Smooth muscle cell (in vitro differentiated cells): ENCODE measurements at regions not wholly inside any gene's neighbourhood (a gene's known extent, or its start where the extent isn't known, plus 50 kb on each side); places are given as distances from the start of the nearest gene placed in this dataset.

Source experiments
- DNase-seq: peaks from one replicate; lab custom pipeline; 2025; ENCODE audit not compliant: unreplicated experiment; lab: John Stamatoyannopoulos, UW
- H2AFZ ChIP-seq: fragments of 200-600 bp; sonication (generic); 2 replicates; pipeline ENCODE4 v1.6.0; 2016; ENCODE audit warnings: antibody characterized with exemption, low read depth, mild to moderate bottlenecking
- H3F3A ChIP-seq: fragments of 200-600 bp; sonication (generic); 2 replicates; pipeline ENCODE4 v1.6.0; 2017; ENCODE audit warnings: antibody characterized with exemption, low read depth
- H3K27ac ChIP-seq: fragments of 200-600 bp; sonication (generic); 2 replicates; pipeline ENCODE4 v1.5.1; 2016; ENCODE audit warnings: low read depth, mild to moderate bottlenecking
- H3K27me3 ChIP-seq: fragments of 200-600 bp; sonication (generic); 2 replicates; pipeline ENCODE4 v1.6.1; 2016; ENCODE audit warnings: low read depth, mild to moderate bottlenecking
- H3K36me3 ChIP-seq: fragments of 200-600 bp; sonication (generic); 2 replicates; pipeline ENCODE4 v1.5.1; 2016; ENCODE audit warnings: low read depth
- H3K4me1 ChIP-seq: fragments of 200-600 bp; sonication (generic); 2 replicates; pipeline ENCODE4 v1.5.1; 2016; ENCODE audit warnings: low read depth
- H3K4me2 ChIP-seq: fragments of 200-600 bp; sonication (generic); 2 replicates; pipeline ENCODE4 v1.6.0; 2016; ENCODE audit warnings: mild to moderate bottlenecking
- H3K4me3 ChIP-seq: fragments of 200-600 bp; sonication (generic); 2 replicates; pipeline ENCODE4 v1.5.1; 2016; ENCODE audit warnings: mild to moderate bottlenecking
- H3K79me2 ChIP-seq: fragments of 200-600 bp; sonication (generic); 2 replicates; pipeline ENCODE4 v1.6.0; 2016; ENCODE audit warnings: low read depth, mild to moderate bottlenecking
- H3K9ac ChIP-seq: fragments of 200-600 bp; sonication (generic); 2 replicates; pipeline ENCODE4 v1.6.0; 2016; ENCODE audit warnings: low read depth
- H3K9me3 ChIP-seq: fragments of 200-600 bp; sonication (generic); replicated peaks from 2 replicates; pipeline ENCODE4 v1.5.1; 2016; ENCODE audit warnings: low read depth
- H4K20me1 ChIP-seq: fragments of 200-600 bp; sonication (generic); 2 replicates; pipeline ENCODE4 v1.6.0; 2016; ENCODE audit warnings: low read depth
- CTCF ChIP-seq: fragments of 200-600 bp; sonication (generic); IDR thresholded peaks from 2 replicates; pipeline ENCODE4 v1.5.1; 2017; ENCODE audit warnings: borderline replicate concordance, mild to moderate bottlenecking, antibody characterized with exemption; ENCODE audit not compliant: insufficient read depth, poor library complexity, severe bottlenecking
- WGBS: methylation state at CpG from one replicate; pipeline ENCODE4 v1.1.7; 2016; ENCODE audit warnings: low lambda C conversion rate; 5-methylcytosine and 5-hydroxymethylcytosine counted together

DNA sequence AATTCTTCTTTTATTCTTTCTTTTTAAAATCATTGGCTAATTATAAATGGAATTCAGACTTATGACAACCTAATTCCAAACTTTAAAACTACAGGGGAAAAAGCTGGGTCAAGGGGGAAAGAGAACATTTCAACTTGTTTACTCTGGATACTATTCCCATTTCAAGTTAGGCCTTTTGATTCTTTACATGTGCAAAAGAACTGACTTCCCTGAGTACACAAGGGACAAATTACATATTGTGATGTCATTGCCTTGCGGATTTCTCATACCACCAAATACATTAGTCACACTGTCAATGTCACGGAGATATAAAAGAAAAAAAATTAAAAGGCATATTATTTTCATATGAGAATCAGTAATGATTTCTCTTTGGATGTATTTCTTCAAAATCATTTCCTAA, 96.5 kb upstream of the TBX18 start:
- Histone ChIP-seq H2AFZ (no peak overlapping the region), H3K79me2 (no peaks in the 10 kb centered on the region), H3K27me3 (no peaks in the 10 kb centered on the region), H3K9ac (no peak overlapping the region), H3K4me1 (no peaks in the 10 kb centered on the region), H3F3A (no peaks in the 10 kb centered on the region), H4K20me1 (no peaks in the 10 kb centered on the region), H3K4me2 (no peak overlapping the region), H3K27ac (no peak overlapping the region), H3K36me3 (no peaks in the 10 kb centered on the region), H3K9me3 (no peaks in the 10 kb centered on the region), H3K4me3 (no peak overlapping the region)
- no peak for DNase-seq
- no peak for TF ChIP-seq CTCF
- 91% methylated on average over 2 of the region's 2 CpGs for WGBS

GRCh38 chr6:84860509-84860908, 96.1 kb upstream of the TBX18 start:
- H3K79me2 ChIP-seq, result no peaks in the 10 kb centered on the region
- no peaks in the 10 kb centered on the region for H3K4me1 ChIP-seq
- H3K27ac ChIP-seq, result no peak overlapping the region
- no peak for DNase-seq
- no peaks in the 10 kb centered on the region for H3K27me3 ChIP-seq
- no peaks in the 10 kb centered on the region for H4K20me1 ChIP-seq
- H3F3A ChIP-seq, result no peaks in the 10 kb centered on the region
- H3K9me3 ChIP-seq, result no peaks in the 10 kb centered on the region
- no peak overlapping the region for H3K4me3 ChIP-seq
- no peak for TF ChIP-seq CTCF
- H3K36me3 ChIP-seq, result no peaks in the 10 kb centered on the region
- H3K4me2 ChIP-seq, result no peak overlapping the region
- WGBS, result 79% methylated on average over 6 of the region's 6 CpGs
- no peak overlapping the region for H2AFZ ChIP-seq
- H3K9ac ChIP-seq, result no peak overlapping the region

DNA sequence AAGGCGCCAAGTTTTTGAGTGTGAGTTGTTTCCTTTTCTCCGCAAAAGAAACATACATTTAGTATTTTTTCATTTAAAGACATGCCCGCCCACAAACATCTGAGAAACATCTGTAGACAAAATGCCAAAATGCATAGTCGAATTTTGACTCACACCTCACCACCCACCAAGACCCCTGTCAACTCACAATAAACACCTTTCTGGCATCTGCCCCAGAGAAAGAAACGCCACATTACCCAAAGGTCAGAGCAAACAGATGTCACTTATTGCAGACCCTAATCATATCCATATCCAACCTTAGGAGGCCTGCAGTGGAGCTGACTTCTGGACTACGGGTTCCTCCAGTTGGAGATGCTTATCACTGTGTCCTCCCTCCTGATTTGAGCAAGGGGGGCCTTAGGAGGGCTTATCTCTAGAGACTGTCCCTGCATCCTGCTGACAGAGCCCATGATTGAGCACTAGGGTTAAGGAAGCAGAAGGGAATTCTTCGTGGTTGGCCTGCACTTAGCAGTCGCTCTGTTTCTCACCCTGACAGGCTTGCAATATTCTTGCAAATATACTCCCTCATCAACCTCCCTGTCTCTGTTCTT, 90.5 kb upstream of the TBX18 start:
- no peak overlapping the region for H2AFZ ChIP-seq
- WGBS, result 38% methylated on average over 8 of the region's 8 CpGs
- no peak overlapping the region for H3K4me3 ChIP-seq
- H3K4me2 ChIP-seq, result peak overlapping the region; percentile 9
- no peak overlapping the region for H3K9ac ChIP-seq
- no peak overlapping the region for H3K27ac ChIP-seq
- H4K20me1 ChIP-seq, result no peaks in the 10 kb centered on the region
- DNase-seq, result no peak
- H3K79me2 ChIP-seq, result no peaks in the 10 kb centered on the region
- H3K36me3 ChIP-seq, result no peaks in the 10 kb centered on the region
- TF ChIP-seq CTCF, result no peak
- no peaks in the 10 kb centered on the region for H3F3A ChIP-seq
- H3K9me3 ChIP-seq, result no peaks in the 10 kb centered on the region
- H3K4me1 ChIP-seq, result no peaks in the 10 kb centered on the region
- H3K27me3 ChIP-seq, result no peaks in the 10 kb centered on the region

- H3K4me2 ChIP-seq, result no peak overlapping the region
- H3K27me3 ChIP-seq, result no peaks in the 10 kb centered on the region
- H3K27ac ChIP-seq, result no peak overlapping the region
- H3K4me3 ChIP-seq, result no peak overlapping the region
- no peaks in the 10 kb centered on the region for H3K9me3 ChIP-seq
- no peaks in the 10 kb centered on the region for H3F3A ChIP-seq
- H4K20me1 ChIP-seq, result no peaks in the 10 kb centered on the region
- no peak for DNase-seq
- H3K9ac ChIP-seq, result no peak overlapping the region
- no peaks in the 10 kb centered on the region for H3K4me1 ChIP-seq
- H2AFZ ChIP-seq, result no peak overlapping the region
- no peaks in the 10 kb centered on the region for H3K36me3 ChIP-seq
- TF ChIP-seq CTCF, result no peak
- H3K79me2 ChIP-seq, result no peaks in the 10 kb centered on the region
Observed at GRCh38 chr6:84853901-84854300, 89.5 kb upstream of the TBX18 start.
